ENCODE measurements at regions not wholly inside any gene's neighbourhood (a gene's known extent, or its start where the extent isn't known, plus 50 kb on each side); places are given as distances from the start of the nearest gene placed in this dataset.

- TF ChIP-seq, protein P1, sequence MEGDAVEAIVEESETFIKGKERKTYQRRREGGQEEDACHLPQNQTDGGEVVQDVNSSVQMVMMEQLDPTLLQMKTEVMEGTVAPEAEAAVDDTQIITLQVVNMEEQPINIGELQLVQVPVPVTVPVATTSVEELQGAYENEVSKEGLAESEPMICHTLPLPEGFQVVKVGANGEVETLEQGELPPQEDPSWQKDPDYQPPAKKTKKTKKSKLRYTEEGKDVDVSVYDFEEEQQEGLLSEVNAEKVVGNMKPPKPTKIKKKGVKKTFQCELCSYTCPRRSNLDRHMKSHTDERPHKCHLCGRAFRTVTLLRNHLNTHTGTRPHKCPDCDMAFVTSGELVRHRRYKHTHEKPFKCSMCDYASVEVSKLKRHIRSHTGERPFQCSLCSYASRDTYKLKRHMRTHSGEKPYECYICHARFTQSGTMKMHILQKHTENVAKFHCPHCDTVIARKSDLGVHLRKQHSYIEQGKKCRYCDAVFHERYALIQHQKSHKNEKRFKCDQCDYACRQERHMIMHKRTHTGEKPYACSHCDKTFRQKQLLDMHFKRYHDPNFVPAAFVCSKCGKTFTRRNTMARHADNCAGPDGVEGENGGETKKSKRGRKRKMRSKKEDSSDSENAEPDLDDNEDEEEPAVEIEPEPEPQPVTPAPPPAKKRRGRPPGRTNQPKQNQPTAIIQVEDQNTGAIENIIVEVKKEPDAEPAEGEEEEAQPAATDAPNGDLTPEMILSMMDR (IDR thresholded peaks at IDR 0.05; ENCODE audit: borderline replicate concordance, insufficient read depth, low read depth, low read length): no peak
- no peak overlapping the region for H3K4me3 ChIP-seq (ENCODE audit: low read depth, low read length)
Observed at GRCh38 chr11:19445771-19446170, 205.0 kb upstream of the E2F8 start.

DNA sequence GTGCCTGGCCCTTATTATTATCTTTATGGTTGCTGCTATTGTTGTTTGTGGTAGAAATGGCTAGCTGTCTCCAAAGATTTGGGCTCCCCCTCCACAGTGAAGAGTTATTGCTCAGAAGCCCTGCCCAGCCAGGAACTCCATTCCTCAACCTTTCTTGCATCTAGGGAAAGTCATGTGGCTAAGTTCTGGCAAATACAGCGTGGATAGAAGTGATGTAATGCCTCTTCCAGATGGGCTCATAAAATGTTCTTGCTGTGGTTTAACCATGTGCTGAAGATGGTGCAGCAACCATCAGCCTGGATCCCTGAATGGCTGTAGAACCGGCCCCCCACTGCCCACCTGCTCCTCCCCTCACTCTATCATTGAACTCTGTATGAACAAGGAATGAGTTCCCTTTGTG is 203.5 kb upstream of the E2F8 start:
- TF ChIP-seq, protein P1 (IDR thresholded peaks at IDR 0.05; ENCODE audit: borderline replicate concordance, insufficient read depth, low read depth, low read length): no peak
- H3K4me3 ChIP-seq (ENCODE audit: low read depth, low read length): no peak overlapping the region

- TF ChIP-seq, protein P1 (IDR thresholded peaks at IDR 0.05; ENCODE audit: borderline replicate concordance, insufficient read depth, low read depth, low read length): no peak
- H3K4me3 ChIP-seq (ENCODE audit: low read depth, low read length): no peak overlapping the region
Observed at GRCh38 chr11:19442554-19442910, 201.8 kb upstream of the E2F8 start.

DNA sequence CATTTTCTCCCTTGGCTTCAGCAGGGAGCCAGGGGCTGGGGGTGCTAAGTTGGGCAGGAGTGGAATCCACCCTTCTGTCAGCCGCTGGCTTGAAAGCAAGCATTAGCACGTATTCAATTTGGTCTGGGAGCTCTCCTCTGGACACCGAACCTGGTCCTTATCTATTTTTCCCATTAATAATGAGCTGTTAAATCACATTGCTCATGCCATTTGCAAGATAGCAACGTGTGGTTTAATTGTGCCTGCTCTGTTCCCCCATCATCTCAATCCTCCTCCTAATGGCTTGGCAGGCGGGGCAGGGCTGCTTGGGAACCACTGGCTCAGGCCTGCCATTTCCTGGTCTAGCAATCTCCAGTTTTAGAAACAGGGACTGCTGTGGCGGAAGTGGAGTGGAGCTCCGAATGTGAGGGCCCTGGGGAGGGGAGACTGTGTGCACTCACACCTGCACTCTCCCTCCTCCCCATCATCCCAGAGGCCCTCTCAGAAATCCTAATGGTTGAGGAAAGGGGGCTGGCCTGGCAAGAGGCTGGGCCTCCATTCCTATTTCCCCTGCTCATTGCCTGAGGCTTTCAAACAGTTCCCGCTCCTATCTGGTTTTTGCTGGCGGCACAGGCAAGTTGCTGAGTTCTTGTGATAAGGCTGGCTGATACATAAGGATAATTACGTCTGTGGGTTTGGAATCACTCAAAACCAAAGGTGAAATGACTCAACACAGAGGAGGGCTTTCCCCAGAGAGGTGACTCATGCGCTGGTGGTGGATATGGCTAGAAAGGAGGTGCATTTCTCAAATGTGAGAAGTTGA is 201.2 kb upstream of the E2F8 start:
- TF ChIP-seq, protein P1 (IDR thresholded peaks at IDR 0.05; ENCODE audit: borderline replicate concordance, insufficient read depth, low read depth, low read length): no peak
- no peak overlapping the region for H3K4me3 ChIP-seq (ENCODE audit: low read depth, low read length)

GRCh38 chr11:19441288-19441687 is 200.5 kb upstream of the E2F8 start:
- no peak overlapping the region for H3K4me3 ChIP-seq (ENCODE audit: low read depth, low read length)
- TF ChIP-seq, protein P1 (IDR thresholded peaks at IDR 0.05; ENCODE audit: borderline replicate concordance, insufficient read depth, low read depth, low read length): no peak

DNA sequence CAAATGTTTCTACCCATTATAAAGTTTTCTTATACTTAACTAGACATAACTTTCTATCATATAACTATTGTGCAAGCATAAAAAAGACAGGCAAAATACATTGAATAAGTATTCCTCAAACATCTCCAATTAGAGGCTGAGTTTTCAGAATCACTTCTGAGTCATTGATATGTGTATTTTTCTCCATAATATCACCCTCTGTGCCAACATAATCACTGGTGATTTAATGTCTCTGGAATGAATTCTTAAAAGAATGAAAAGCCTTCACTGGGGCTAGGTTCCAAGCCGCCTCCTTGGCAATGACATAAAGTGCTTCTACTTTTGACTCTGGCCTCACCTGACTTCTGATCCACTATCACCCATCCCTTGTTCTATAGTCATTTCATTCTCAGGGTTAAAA is 197.0 kb upstream of the E2F8 start:
- TF ChIP-seq, protein P1 (IDR thresholded peaks at IDR 0.05; ENCODE audit: borderline replicate concordance, insufficient read depth, low read depth, low read length): no peak
- H3K4me3 ChIP-seq (ENCODE audit: low read depth, low read length): no peak overlapping the region

GRCh38 chr11:19436932-19437331 is 196.2 kb upstream of the E2F8 start:
- H3K4me3 ChIP-seq (ENCODE audit: low read depth, low read length): no peak overlapping the region
- TF ChIP-seq, protein P1 (IDR thresholded peaks at IDR 0.05; ENCODE audit: borderline replicate concordance, insufficient read depth, low read depth, low read length): no peak
